Naive thymus-derived CD4-positive, alpha-beta T cell (primary cell): ENCODE measurements at regions not wholly inside any gene's neighbourhood (a gene's known extent, or its start where the extent isn't known, plus 50 kb on each side); places are given as distances from the start of the nearest gene placed in this dataset.

Experiments used
- ATAC-seq: fragments of 150-1000 bp; cut with Tn5 transposase; 2 replicates; pipeline ENCODE4 v1.10.0; 2021; ENCODE audit warnings: mild to moderate bottlenecking, moderate library complexity
- CTCF ChIA-PET: fragments of 350-600 bp; sonication (Branson Sonifier 250); formaldehyde crosslinking; loops from one replicate; lab custom pipeline; 2021; ENCODE audit warnings: antibody characterized with exemption; lab: Charles Lee
- POLR2A ChIA-PET: fragments of 350-600 bp; sonication (Branson Sonifier 250); formaldehyde crosslinking; loops from one replicate; lab custom pipeline; 2021; ENCODE audit warnings: antibody characterized with exemption, inconsistent platforms; lab: Charles Lee
- DNase-seq, 9 donors: peaks; one replicate each; pipeline versions ENCODE4 v3.0.0 to v3.0.0-alpha.2; 2020 to 2022; ENCODE audit warnings: mixed read lengths in 1 of 9
- H3K27ac ChIP-seq: one replicate; pipeline ENCODE4 v1.7.0; 2013; ENCODE audit warnings: mild to moderate bottlenecking, low read depth, low read length, moderate library complexity
- H3K27me3 ChIP-seq, 2 donors: one replicate each; pipeline ENCODE4 v1.7.0; 2013; ENCODE audit warnings: low read length in 2 of 2, mild to moderate bottlenecking in 2 of 2, moderate library complexity in 2 of 2; ENCODE audit not compliant: control insufficient read depth in 2 of 2, insufficient read depth in 2 of 2
- H3K36me3 ChIP-seq, 3 experiments: 1 replicate in 2 of 3; 2 replicates in 1 of 3; pipeline ENCODE4 v1.7.0; 2013; ENCODE audit warnings: low read length in 3 of 3, mild to moderate bottlenecking in 3 of 3, moderate library complexity in 1 of 3; ENCODE audit not compliant: insufficient read depth in 3 of 3, control insufficient read depth in 2 of 3
- H3K4me1 ChIP-seq, 2 donors: one replicate each; pipeline ENCODE4 v1.7.0; 2013; ENCODE audit warnings: low read length in 2 of 2, mild to moderate bottlenecking in 2 of 2, moderate library complexity in 1 of 2; ENCODE audit not compliant: control insufficient read depth in 2 of 2, insufficient read depth in 2 of 2
- H3K4me3 ChIP-seq: 2 replicates; pipeline ENCODE4 v1.7.0; 2013; ENCODE audit warnings: mild to moderate bottlenecking, low read length
- H3K9me3 ChIP-seq, 3 experiments: 1 replicate in 2 of 3; 2 replicates in 1 of 3; pipeline ENCODE4 v1.7.0; 2013; ENCODE audit warnings: low read length in 3 of 3; ENCODE audit not compliant: control insufficient read depth in 2 of 3
- H3K27ac Mint-ChIP-seq, 9 donors: one replicate each; pipeline ENCODE4 v1.8.0; 2020 to 2022; ENCODE audit warnings: mixed read lengths in 9 of 9, mild to moderate bottlenecking in 8 of 9, moderate library complexity in 5 of 9, inconsistent platforms in 2 of 9
- H3K27me3 Mint-ChIP-seq, 5 donors: one replicate each; pipeline ENCODE4 v1.8.0; 2021 to 2022; ENCODE audit warnings: mixed read lengths in 5 of 5, mild to moderate bottlenecking in 1 of 5
- H3K36me3 Mint-ChIP-seq, 5 donors: one replicate each; pipeline ENCODE4 v1.8.0; 2020 to 2022; ENCODE audit warnings: mixed read lengths in 5 of 5, mild to moderate bottlenecking in 3 of 5, inconsistent platforms in 1 of 5
- H3K4me1 Mint-ChIP-seq, 7 donors: one replicate each; pipeline ENCODE4 v1.8.0; 2020 to 2022; ENCODE audit warnings: mixed read lengths in 7 of 7, mild to moderate bottlenecking in 3 of 7, inconsistent platforms in 1 of 7
- H3K4me3 Mint-ChIP-seq, 10 donors: one replicate each; pipeline ENCODE4 v1.8.0; 2020 to 2022; ENCODE audit warnings: mild to moderate bottlenecking in 10 of 10, mixed read lengths in 10 of 10, moderate library complexity in 6 of 10, inconsistent platforms in 2 of 10
- H3K9me3 Mint-ChIP-seq, 11 donors: one replicate each; pipeline ENCODE4 v1.8.0; 2020 to 2022; ENCODE audit warnings: mixed read lengths in 11 of 11, mild to moderate bottlenecking in 4 of 11, inconsistent platforms in 1 of 11, moderate library complexity in 1 of 11
- intact Hi-C, 2 donors: fragments of 100-400 bp; cut with micrococcal nuclease; formaldehyde crosslinking; loops; one replicate each; pipeline ENCODE4 v1.15.1; 2023

DNA sequence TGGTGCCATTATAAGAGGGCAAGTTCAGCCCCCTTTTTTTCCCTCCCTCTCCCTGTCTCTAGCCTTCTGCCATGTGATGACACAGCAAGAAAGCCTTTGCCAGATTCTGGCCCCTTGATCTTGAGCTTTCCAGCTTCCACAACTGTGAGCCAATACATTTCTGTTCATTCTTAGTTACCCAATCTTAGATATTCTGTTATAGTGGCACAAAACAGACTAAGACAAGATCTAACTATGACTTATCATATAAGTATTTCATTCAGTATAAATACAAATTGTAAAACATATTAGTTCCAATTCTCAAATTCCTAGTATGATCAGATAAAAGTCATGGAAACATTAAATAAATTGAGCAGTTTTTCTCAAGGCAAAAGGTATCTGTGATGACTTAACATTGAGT lies 276.3 kb downstream of the COX7C start:
- H3K27ac ChIP-seq = no peak overlapping the region
- H3K27me3 ChIP-seq = no peaks in the 10 kb centered on the region
- intact Hi-C loops = no loop called here
- peaks cover 0 to 10% (median 0%) of the 10 kb centered on the region in 5 donors for H3K27me3 Mint-ChIP-seq
- H3K36me3 Mint-ChIP-seq = no peaks in the 10 kb centered on the region
- H3K27ac Mint-ChIP-seq = no peak overlapping the region
- no peaks in the 10 kb centered on the region for H3K36me3 ChIP-seq
- H3K9me3 Mint-ChIP-seq = no peaks in the 10 kb centered on the region
- H3K9me3 ChIP-seq = no peaks in the 10 kb centered on the region
- ATAC-seq (no peak), DNase-seq (no peak)
- H3K4me3 Mint-ChIP-seq = no peak overlapping the region
- no peak overlapping the region for H3K4me3 ChIP-seq
- H3K4me1 Mint-ChIP-seq = no peaks in the 10 kb centered on the region
- CTCF ChIA-PET = no interaction called here
- no peaks in the 10 kb centered on the region for H3K4me1 ChIP-seq
- POLR2A ChIA-PET = no interaction called here

DNA sequence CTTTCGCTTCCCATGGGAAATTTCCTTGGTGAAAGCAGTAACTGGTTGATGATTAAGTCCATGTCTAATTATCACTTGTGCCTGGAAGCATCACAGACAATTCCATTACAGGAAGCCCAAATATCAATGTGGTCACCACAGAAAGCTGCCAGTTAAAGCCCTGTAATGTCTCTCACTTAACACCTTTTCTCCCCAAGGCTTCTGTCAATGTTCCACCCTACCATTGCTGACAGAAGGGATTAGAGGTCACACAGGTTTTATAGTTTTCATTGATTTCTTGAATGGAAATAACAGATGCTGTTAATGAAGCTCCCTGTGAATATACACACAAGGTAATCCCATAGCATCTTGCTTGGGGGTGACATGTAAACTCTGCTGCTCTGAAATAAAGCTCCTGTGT lies 279.2 kb downstream of the COX7C start:
- Histone ChIP-seq H3K27ac (no peak overlapping the region), H3K9me3 (no peaks in the 10 kb centered on the region), H3K4me3 (no peak overlapping the region), H3K36me3 (no peaks in the 10 kb centered on the region), H3K27me3 (no peaks in the 10 kb centered on the region), H3K4me1 (no peaks in the 10 kb centered on the region)
- H3K9me3 Mint-ChIP-seq = no peaks in the 10 kb centered on the region
- no peak for ATAC-seq
- ChIA-PET POLR2A (no interaction called here), CTCF (no interaction called here)
- no peaks in the 10 kb centered on the region for H3K36me3 Mint-ChIP-seq
- DNase-seq = no peak
- no peaks in the 10 kb centered on the region for H3K4me1 Mint-ChIP-seq
- peaks cover 5 to 14% (median 9%) of the 10 kb centered on the region in 5 donors for H3K27me3 Mint-ChIP-seq
- H3K4me3 Mint-ChIP-seq = no peak overlapping the region
- intact Hi-C loops = no loop called here
- H3K27ac Mint-ChIP-seq = no peak overlapping the region

DNA sequence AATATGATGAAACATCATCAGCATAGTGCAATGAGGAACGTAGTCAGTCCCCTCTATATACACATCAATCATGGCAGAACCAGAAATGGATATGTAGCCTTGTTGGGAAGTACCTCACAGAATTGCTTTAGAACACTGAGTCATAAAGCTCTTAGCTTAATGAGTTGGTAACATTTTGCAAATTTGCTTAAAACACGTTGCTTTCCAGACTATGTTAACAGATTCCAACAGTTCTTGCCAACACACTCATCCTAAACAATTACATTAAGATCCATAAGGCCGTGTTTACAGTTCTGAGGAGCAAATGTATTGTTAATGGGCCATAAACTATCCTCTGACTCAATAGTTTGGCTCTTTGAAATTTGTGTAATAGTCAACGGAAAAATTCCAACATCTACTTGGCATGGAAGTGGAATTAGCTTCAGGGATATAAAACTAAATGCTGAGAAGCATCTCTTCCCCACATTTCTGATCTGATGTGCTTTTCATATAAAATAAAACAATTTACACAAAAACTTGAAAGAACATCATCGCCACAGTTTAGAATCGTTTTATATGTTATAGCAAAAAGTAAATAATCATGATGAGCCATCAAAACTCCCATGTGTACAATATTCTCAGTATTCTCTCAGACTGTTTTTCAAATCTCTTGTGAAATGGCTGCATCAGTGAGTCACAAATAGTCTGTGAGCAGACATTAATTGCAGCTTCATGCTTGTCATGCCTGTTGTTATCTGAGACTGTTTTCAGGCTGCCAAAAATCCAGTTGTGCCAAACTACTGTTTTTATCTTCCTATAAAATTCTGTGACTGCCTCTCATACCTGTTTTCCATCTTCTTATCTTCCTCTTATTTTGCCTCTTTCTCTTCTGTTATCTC lies 291.9 kb downstream of the COX7C start:
- H3K4me1 ChIP-seq = no peaks in the 10 kb centered on the region
- no peaks in the 10 kb centered on the region for H3K36me3 ChIP-seq
- no peak overlapping the region for H3K27ac ChIP-seq
- no peak overlapping the region for H3K4me3 ChIP-seq
- intact Hi-C loops = no loop called here
- Mint-ChIP-seq H3K36me3 (no peaks in the 10 kb centered on the region), H3K27ac (no peak overlapping the region), H3K27me3 (peaks cover 13 to 39% (median 18%) of the 10 kb centered on the region in 5 donors), H3K9me3 (peaks cover 0 to 5% (median 0%) of the 10 kb centered on the region in 11 donors), H3K4me1 (no peaks in the 10 kb centered on the region), H3K4me3 (no peak overlapping the region)
- DNase-seq (no peak), ATAC-seq (no peak)
- H3K9me3 ChIP-seq = no peaks in the 10 kb centered on the region
- POLR2A ChIA-PET = interaction anchor here (0.9 kb wide), 1 partner anchor 9 kb away, joined by 3 read pairs; no protein-coding TSS in a partner anchor
- CTCF ChIA-PET = no interaction called here
- H3K27me3 ChIP-seq = no peaks in the 10 kb centered on the region

DNA sequence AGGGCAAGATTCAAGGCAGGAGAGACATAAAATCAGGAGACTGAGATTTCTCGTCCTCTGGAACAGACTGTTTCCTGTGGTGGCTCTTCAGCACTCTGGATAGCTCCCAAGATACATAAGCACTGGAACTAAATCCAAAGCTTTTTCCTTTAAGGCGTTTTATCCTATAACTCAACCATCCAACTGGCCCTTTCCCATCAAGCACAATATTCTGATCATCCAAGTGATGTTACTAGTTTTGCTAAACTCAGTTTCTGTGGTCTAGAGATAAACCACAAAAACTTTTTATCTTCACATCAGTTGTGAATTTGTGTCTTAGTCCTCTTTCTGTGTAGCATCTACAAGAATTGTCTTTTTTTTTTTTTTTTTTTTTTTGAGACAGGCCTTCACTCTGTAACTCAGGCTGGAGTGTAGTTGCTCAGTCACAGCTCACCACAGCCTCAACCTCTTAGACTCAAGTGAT lies 299.4 kb downstream of the COX7C start:
- Mint-ChIP-seq H3K4me1 (peaks cover 0 to 17% (median 0%) of the 10 kb centered on the region in 7 donors), H3K27me3 (peaks cover 0 to 21% (median 7%) of the 10 kb centered on the region in 5 donors), H3K27ac (peak overlapping the region in 1 of 9 donors; percentile 32), H3K36me3 (no peaks in the 10 kb centered on the region), H3K9me3 (peaks cover 0 to 3% (median 0%) of the 10 kb centered on the region in 11 donors), H3K4me3 (peak overlapping the region in 1 of 10 donors; percentile 54)
- Histone ChIP-seq H3K27ac (no peak overlapping the region), H3K36me3 (no peaks in the 10 kb centered on the region), H3K27me3 (no peaks in the 10 kb centered on the region), H3K9me3 (no peaks in the 10 kb centered on the region), H3K4me1 (no peaks in the 10 kb centered on the region), H3K4me3 (no peak overlapping the region)
- ChIA-PET CTCF (no interaction called here), POLR2A (no interaction called here)
- intact Hi-C loops = loop anchor here in 1 of 2 donors (1.0 to 5.0 kb wide), 4 partner anchors 164 to 425 kb away; partner anchors contain the start of genes COX7C and RASA1
- DNase-seq (peak in 1 of 9 donors; percentile 1), ATAC-seq (no peak)

DNA sequence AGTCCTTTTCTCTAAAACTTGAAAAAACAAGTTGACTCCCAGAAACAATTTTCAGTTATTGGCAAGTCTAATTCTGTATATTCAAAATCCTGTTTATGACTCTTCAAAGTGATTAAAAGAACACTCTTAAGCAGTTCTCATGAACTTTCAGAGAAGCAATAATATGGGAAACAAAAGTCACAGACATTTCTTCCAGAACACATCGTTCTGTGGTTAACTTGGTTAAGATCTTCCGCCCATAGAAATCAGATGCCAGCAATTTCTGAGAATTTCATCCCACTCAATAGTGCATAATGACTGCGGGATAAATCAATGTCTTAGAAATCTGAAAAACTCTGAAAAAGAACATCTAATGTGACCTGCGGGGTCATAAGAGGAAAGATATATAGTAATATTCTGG lies 300.5 kb downstream of the COX7C start:
- ATAC-seq (no peak), DNase-seq (no peak)
- H3K4me1 ChIP-seq = no peaks in the 10 kb centered on the region
- Mint-ChIP-seq H3K4me1 (peaks cover 0 to 17% (median 0%) of the 10 kb centered on the region in 7 donors), H3K9me3 (peaks cover 0 to 3% (median 0%) of the 10 kb centered on the region in 11 donors), H3K4me3 (no peak overlapping the region), H3K36me3 (no peaks in the 10 kb centered on the region), H3K27ac (no peak overlapping the region), H3K27me3 (peaks cover 0 to 27% (median 4%) of the 10 kb centered on the region in 5 donors)
- no peak overlapping the region for H3K27ac ChIP-seq
- intact Hi-C loops = loop anchor here in 1 of 2 donors (5.0 kb wide), 2 partner anchors 349 to 424 kb away; partner anchors contain the start of gene RASA1
- H3K27me3 ChIP-seq = no peaks in the 10 kb centered on the region
- H3K4me3 ChIP-seq = no peak overlapping the region
- H3K36me3 ChIP-seq = no peaks in the 10 kb centered on the region
- CTCF ChIA-PET = no interaction called here
- H3K9me3 ChIP-seq = no peaks in the 10 kb centered on the region
- POLR2A ChIA-PET = no interaction called here

DNA sequence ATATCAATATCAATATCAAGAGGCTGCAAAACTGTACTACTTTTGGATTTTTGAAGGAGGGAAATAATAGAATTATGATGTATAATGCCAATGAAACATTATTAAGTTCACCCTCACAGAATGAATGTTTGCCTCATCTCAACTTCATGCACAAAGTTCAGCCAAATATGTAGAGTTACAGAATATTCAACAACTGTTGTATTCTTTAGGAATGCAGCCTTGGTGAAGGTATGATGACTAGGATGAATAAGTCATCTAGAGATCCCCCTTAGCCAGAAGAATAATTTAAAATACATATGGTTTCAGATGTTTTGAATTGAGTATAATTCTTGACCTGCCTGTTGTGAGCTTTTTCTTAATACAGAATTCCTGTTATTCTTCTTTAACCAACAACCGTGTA lies 308.3 kb downstream of the COX7C start:
- DNase-seq (no peak), ATAC-seq (no peak)
- H3K4me1 ChIP-seq = no peaks in the 10 kb centered on the region
- POLR2A ChIA-PET = no interaction called here
- no peak overlapping the region for H3K27ac Mint-ChIP-seq
- H3K9me3 ChIP-seq = no peaks in the 10 kb centered on the region
- no peak overlapping the region for H3K27ac ChIP-seq
- H3K4me3 ChIP-seq = no peak overlapping the region
- peaks cover 25 to 52% (median 26%) of the 10 kb centered on the region in 5 donors for H3K27me3 Mint-ChIP-seq
- no peaks in the 10 kb centered on the region for H3K27me3 ChIP-seq
- H3K9me3 Mint-ChIP-seq = no peaks in the 10 kb centered on the region
- no peaks in the 10 kb centered on the region for H3K36me3 Mint-ChIP-seq
- CTCF ChIA-PET = no interaction called here
- H3K4me1 Mint-ChIP-seq = no peaks in the 10 kb centered on the region
- no peak overlapping the region for H3K4me3 Mint-ChIP-seq
- intact Hi-C loops = no loop called here
- H3K36me3 ChIP-seq = no peaks in the 10 kb centered on the region
